GM12864 (cell line): ENCODE measurements at regions not wholly inside any gene's neighbourhood (a gene's known extent, or its start where the extent isn't known, plus 50 kb on each side); places are given as distances from the start of the nearest gene placed in this dataset.

Experiments
- DNase-seq: peaks from one replicate; pipeline ENCODE4 v3.0.0-alpha.2; 2011; ENCODE audit warnings: low read depth
- H3K4me3 ChIP-seq: 2 replicates; pipeline ENCODE4 v1.5.1; 2011; ENCODE audit warnings: mild to moderate bottlenecking, low read depth, low read length, control low read depth
- TF ChIP-seq, protein P1 (sequence below): IDR thresholded peaks from 2 replicates; pipeline ENCODE4 v1.5.1; 2011; ENCODE audit warnings: low read depth, mild to moderate bottlenecking, moderate library complexity, low read length, control low read depth, inconsistent platforms; ENCODE audit errors: missing control alignments

- H3K4me3 ChIP-seq: no peak overlapping the region
- TF ChIP-seq, protein P1, sequence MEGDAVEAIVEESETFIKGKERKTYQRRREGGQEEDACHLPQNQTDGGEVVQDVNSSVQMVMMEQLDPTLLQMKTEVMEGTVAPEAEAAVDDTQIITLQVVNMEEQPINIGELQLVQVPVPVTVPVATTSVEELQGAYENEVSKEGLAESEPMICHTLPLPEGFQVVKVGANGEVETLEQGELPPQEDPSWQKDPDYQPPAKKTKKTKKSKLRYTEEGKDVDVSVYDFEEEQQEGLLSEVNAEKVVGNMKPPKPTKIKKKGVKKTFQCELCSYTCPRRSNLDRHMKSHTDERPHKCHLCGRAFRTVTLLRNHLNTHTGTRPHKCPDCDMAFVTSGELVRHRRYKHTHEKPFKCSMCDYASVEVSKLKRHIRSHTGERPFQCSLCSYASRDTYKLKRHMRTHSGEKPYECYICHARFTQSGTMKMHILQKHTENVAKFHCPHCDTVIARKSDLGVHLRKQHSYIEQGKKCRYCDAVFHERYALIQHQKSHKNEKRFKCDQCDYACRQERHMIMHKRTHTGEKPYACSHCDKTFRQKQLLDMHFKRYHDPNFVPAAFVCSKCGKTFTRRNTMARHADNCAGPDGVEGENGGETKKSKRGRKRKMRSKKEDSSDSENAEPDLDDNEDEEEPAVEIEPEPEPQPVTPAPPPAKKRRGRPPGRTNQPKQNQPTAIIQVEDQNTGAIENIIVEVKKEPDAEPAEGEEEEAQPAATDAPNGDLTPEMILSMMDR: no peak
Measured at GRCh38 chr13:47144782-47145181, 247.9 kb upstream of the HTR2A start.

DNA sequence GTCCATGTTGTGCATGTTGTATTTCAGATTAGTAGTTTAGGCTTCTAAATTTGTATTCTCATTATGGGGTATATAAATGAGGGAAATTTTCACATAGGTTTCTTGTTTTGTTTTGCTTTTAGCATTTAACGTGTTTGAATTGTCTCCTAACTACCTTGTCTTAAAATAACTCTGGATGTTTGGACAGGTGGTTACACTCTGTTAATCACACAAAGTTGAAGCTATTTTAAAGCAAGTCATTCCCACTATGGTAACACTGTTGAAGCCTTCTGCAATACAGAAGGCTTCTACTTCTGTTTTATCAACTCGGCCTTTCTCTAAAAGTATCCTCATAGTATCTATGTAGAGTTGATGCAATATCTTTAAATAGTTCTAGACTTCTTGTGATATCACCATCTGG is 245.3 kb upstream of the HTR2A start:
- DNase-seq: no peak
- TF ChIP-seq, protein P1: no peak
- H3K4me3 ChIP-seq: no peak overlapping the region

More at GRCh38 chr13:47144782-47145181, 247.9 kb upstream of the HTR2A start:
- DNase-seq: no peak

- TF ChIP-seq, protein P1: no peak
- H3K4me3 ChIP-seq: no peak overlapping the region
- no peak for DNase-seq
Measured at GRCh38 chr13:47139519-47139918, 242.7 kb upstream of the HTR2A start.

GRCh38 chr13:47136504-47136941 is 239.7 kb upstream of the HTR2A start:
- H3K4me3 ChIP-seq: no peak overlapping the region
- no peak for DNase-seq
- TF ChIP-seq, protein P1: no peak

DNA sequence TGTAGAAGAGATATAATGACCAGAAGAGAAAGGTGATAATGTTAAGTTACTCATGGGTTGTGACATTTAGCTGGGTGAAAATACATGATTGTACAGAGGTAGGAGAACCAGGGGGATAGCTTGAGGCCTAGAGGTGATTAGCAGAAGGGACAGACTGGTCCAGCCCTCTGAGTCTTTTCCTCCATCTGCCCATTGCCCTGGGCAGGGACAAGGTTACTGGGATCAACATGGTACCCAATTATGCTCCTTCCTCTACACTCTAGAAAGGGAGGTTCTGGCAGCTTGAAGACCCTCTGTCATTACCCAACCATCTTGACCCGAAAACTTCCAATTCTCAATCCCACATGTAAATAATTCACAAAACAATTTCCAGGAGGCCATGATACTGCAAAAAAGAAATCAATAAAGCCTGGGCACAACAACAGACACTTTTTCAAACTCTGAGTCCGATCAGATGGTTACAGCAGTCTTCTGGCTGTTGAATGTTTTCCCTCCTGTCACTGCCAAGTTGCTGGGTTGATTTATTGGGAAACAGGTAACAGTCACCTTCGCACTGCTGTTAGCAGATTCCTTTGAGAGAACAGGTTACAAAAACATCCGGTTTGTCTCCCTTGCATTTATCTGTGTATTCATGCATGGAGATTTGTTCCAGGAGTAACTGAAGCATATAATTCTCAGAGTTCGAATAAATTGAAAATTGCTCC is 239.1 kb upstream of the HTR2A start:
- no peak overlapping the region for H3K4me3 ChIP-seq
- no peak for DNase-seq
- TF ChIP-seq, protein P1: no peak

- peak; percentile 27 for DNase-seq
- TF ChIP-seq, protein P1: no peak
- H3K4me3 ChIP-seq: no peak overlapping the region
Measured at GRCh38 chr13:47134939-47135489, 238.2 kb upstream of the HTR2A start.
